DMS 273 (cell line): ENCODE measurements at regions not wholly inside any gene's neighbourhood (a gene's known extent, or its start where the extent isn't known, plus 50 kb on each side); places are given as distances from the start of the nearest gene placed in this dataset.
A peak's percentile ranks its signal among the peaks of the same experiment; 100 is the strongest.

ENCODE experiments used
- DNase-seq: peaks from one replicate; lab custom pipeline; 2025; ENCODE audit not compliant: unreplicated experiment; lab: John Stamatoyannopoulos, UW

GRCh38 chr1:234687011-234687410 is 77.0 kb upstream of the IRF2BP2 start:
- DNase-seq, result no peak

- peak; percentile 14 for DNase-seq
Measured at GRCh38 chr1:234686035-234686434, 76.1 kb upstream of the IRF2BP2 start.

- no peak for DNase-seq
Measured at GRCh38 chr1:234684856-234685255, 74.9 kb upstream of the IRF2BP2 start.

- peak; percentile 75 for DNase-seq
Measured at GRCh38 chr1:234683861-234684632, 74.1 kb upstream of the IRF2BP2 start.

GRCh38 chr1:234683127-234683860 is 73.3 kb upstream of the IRF2BP2 start:
- DNase-seq, result peak; percentile 28

GRCh38 chr1:234681990-234682389 is 72.0 kb upstream of the IRF2BP2 start:
- no peak for DNase-seq

- DNase-seq, result no peak
Measured at GRCh38 chr1:234681065-234681464, 71.1 kb upstream of the IRF2BP2 start.

GRCh38 chr1:234680331-234680904 is 70.4 kb upstream of the IRF2BP2 start:
- no peak for DNase-seq

- DNase-seq, result peak; percentile 76
Measured at GRCh38 chr1:234676103-234676594, 66.2 kb upstream of the IRF2BP2 start.

- no peak for DNase-seq
Measured at GRCh38 chr1:234675572-234675971, 65.6 kb upstream of the IRF2BP2 start.

- no peak for DNase-seq
Measured at GRCh38 chr1:234675006-234675405, 65.0 kb upstream of the IRF2BP2 start.

GRCh38 chr1:234674218-234674815 is 64.3 kb upstream of the IRF2BP2 start:
- no peak for DNase-seq

- no peak for DNase-seq
Measured at GRCh38 chr1:234672349-234673135, 62.6 kb upstream of the IRF2BP2 start.

GRCh38 chr1:234670967-234671626 is 61.1 kb upstream of the IRF2BP2 start:
- DNase-seq, result no peak

GRCh38 chr1:234669499-234669898 is 59.5 kb upstream of the IRF2BP2 start:
- DNase-seq, result no peak

- no peak for DNase-seq
Measured at GRCh38 chr1:234668577-234668955, 58.6 kb upstream of the IRF2BP2 start.

- DNase-seq, result no peak
Measured at GRCh38 chr1:234667600-234668576, 57.9 kb upstream of the IRF2BP2 start.

- DNase-seq, result no peak
Measured at GRCh38 chr1:234666761-234667160, 56.8 kb upstream of the IRF2BP2 start.

GRCh38 chr1:234665975-234666605 is 56.1 kb upstream of the IRF2BP2 start:
- DNase-seq, result no peak
